NCI-H1694 (cell line): ENCODE measurements at regions not wholly inside any gene's neighbourhood (a gene's known extent, or its start where the extent isn't known, plus 50 kb on each side); places are given as distances from the start of the nearest gene placed in this dataset.
"Not testable (repeated sequence)": the region's sequence is repeated elsewhere in the genome, so short reads cannot be mapped to it uniquely, and the experiment has no call there.

Source experiments
- DNase-seq: peaks from one replicate; lab custom pipeline; 2025; lab: John Stamatoyannopoulos, UW

DNA sequence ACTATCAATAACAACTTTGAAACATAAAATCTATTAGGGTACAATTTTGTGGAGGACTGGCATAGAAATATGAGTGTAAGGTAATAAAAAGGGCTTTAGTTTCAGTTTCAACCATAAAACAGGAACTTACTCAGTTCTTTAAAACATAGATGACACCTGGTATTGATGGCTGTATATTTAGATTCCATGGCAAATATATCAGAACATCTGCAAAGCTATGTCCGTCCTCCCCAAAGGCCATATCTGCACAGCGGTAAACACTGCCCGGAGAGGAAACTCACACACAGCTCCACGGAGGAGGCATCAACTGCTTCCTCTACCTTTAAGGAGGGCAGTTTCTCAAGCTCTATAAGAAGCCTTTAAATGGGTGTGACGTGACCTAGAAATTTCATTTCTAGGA, 993.3 kb downstream of the BRD1 start:
- no peak for DNase-seq

DNA sequence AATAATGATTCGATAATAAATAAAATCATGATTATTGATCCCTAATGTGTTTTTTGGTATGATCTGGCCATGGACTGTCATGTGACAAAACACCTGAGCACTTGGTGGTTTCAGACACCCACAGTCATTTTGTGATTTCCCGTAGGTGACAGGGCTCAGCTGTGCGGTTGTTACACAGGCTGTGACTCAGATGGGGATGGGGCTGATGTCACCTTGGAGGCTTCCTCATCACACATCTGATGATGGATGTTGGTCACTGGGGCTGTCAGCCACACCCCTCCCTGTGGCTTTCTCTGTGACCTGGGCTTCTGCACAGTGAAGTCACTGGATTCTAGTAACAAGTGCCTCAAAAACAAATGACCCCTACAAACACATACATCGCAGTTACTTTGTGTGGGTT, 995.1 kb downstream of the BRD1 start:
- no peak for DNase-seq

DNA sequence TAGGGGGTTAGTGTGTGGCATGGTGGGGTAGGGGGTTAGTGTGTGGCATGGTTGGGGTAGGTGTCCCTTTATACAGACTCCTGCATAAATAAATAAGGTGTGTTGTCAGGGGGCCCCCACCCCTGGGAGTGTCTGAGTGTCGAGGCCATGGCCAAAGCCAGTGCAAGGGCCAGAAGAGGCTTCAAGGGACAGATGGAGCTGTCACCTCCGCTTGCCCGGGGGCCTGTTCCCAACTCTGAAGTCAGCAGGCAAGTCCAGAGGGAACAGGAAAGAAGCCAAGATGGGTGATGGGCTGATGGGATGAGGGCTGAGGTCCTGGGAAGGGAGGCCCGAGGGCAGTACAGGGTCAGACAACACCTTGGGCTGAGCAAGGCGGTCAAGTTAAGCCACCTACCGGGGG, 997.8 kb downstream of the BRD1 start:
- DNase-seq = no peak

DNA sequence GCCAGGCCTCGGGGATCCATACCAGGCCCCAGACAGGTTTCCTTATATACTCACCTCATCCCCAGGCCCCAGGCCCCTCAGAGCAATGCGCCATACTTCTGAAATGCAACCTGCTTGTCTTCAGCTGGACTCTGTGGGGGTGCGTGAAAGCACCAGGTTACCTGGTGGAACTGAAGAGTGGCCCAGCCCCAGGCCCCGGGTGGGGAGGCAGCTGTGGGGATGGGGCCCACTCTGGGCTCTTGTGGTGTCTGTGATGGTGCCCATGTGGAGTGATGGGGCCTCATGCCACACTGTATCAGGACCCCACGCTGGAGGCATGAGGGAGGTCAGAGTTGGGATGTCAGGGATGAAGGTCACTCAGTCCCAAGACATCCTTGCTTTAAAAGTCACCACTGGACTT, 999.0 kb downstream of the BRD1 start:
- DNase-seq = no peak

DNA sequence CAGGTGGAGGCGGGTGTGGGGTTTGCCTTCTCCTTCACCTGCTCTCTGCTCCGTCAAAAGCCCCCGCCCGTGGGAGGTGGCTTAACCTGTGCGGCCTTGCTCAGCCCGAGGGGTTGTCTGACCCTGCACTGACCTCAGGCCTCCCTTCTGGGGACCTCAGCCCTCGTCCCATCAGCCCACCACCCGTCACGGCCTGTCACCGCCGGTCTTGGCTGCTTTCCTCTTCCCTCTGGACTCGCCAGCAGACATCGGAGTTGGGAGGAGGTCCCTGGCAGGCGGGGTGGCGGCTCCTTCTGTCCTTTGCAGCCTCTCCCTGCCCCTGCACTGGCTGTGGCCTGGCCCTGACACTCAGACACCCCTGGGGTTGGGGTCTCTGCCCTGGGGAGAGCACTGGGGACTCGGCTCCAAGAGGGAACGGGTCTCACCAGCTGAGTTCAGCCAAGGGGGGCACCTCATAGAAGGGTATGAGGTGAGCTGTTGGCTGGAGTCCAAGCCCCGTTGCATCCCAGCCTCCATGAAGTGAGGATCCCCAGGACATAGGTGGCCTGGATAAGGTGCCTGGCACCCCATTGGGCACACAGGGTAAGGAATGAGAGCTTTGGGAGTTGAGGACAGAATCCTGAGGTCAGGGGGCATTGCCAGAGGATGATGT, 999.6 kb downstream of the BRD1 start:
- DNase-seq = no peak

DNA sequence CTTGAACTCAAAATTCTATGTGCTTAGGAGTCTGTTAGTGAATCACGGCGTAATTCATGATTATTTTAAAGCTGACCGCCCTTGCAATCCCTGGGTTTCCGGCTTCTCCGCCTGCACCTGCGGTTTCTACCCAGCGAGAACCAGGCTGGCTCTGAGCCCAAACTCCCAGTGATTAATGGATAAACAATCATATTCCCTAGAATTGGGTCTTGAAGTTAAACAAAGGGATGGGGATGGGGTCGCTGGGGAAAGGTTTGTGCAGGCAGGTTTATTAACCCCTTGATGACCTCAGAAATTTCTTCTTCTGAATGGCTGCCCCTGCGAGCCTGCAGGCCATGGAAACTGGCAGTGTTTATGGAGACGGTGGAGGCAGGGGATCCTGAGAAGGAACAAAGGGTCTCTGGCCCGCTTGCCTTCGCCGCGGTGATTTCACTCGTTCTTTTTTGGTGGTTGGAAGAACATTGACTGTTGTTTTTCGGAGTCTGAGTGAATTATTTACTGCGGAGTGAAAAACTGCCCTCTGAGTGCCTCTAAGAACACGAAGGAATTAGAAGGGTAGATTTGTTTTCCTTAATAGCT, 1000.3 kb downstream of the BRD1 start:
- no peak for DNase-seq

DNA sequence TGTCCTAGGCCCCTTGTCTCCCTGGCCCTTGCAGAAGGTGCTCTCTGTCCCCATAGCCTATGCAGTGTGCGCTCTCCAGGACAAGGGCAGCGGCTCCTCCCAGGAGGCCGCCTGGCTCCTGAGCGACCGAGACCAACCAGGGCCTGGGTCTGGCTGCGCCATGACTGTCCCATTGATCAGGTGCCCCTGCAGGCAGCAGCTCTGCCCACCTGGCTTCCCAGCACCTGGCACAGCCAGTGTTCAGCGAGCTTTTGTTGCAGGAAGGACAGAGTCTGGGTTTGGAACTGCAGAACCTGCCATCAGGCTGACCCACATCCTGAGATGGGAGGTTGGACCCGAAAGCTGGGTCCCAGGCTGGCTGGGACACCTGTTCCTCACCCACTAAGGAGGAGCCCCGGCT, 1001.1 kb downstream of the BRD1 start:
- no peak for DNase-seq

DNA sequence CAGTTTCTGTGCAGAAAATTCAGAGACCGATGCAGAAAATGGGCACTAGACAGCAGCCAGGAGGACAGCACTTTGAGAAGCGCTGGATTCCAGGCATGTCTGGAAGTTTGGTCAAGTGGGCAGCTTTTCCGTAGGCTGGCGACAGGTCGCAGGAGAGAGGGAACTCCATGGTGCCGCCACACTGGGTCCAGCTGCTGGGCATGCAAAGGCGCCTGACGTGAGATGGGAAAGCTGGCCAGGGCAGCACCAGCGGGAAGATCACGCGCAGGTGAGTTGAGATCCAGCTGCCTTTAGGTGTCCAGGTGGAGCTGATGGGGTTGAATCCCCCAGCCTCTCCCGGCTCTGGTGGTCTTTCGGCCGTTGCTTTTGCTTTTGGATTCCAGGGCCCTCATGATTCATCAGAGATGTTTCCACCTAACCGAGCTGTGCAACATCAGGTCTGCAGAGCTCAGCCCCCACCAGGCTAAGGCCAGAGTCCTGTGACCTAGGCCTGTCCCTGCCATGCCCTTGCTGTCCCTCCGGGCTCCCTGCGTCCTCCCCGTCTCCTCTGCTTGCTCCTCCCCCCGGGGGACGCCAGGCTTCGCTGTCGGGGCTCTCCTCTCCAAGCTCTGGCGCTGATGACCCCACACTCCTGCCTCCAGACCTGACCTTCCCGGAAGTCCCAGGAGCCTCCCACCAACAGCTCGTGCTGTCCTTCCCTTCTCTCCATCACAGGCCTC, 1001.7 kb downstream of the BRD1 start:
- DNase-seq = no peak

DNA sequence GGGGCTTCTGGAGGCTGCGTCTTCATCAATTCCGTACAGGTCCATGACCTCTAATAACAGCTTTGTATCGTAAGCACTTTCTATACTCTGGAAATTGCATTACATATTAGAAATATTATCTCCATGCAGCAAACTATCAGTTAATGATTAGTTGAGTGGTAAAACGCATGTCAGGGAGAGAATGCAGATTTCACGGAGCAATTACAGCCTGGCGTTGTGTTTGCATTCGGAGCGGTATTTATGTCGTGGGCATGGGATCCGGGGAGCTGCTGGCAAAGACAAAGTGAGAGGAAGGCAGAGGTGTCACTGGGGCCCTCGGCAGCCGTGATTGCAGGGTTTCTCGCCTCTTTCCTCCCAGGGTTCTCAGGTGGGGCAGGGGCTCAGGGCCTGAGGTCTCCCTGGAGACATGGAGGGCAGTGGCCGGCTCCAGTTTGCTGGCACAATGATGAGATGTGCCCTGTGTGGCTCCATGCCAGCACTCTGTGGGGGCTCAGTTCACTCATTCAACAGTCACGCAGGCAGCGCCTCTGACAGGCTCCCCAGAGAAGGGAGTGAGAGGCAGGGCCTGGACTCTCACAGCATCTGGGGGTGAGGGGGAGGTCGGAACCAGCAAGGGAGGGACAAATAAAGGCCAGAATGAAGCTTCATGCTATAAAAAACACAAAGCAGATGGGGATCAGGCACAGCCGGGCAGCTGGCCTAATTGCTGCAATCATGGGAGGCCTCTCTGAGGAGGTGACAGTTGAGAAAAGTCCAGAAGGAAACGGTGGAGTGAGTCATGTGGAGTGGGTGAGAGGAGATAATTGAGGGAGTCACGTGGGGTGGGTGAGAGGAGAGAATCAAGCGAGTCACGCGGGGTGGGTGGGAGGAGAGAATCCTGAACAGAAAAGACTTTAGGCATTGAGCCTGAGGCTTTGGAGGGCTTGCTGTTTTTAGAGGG, 1002.7 kb downstream of the BRD1 start:
- peak; percentile 22 for DNase-seq

DNA sequence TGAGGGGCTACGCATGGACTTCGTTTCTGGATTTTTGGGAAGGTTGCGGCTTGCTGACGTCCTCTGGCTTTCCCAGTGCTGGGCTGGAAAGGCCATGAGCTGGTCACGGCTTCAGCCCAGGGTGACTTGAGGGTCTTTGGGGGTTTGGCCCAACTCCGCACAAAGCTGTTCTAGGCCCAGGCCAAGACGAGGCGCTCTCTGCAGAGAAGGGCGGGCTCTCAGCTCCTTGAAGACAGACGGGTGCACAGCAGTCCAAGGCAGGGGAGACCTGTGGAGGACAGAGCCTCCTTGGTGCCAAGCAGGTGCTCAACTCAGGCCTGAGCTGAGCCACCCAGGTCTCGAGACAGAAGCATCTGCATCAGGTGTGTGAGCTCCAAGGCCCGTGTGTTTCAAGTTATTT, 1003.7 kb downstream of the BRD1 start:
- DNase-seq = no peak

DNA sequence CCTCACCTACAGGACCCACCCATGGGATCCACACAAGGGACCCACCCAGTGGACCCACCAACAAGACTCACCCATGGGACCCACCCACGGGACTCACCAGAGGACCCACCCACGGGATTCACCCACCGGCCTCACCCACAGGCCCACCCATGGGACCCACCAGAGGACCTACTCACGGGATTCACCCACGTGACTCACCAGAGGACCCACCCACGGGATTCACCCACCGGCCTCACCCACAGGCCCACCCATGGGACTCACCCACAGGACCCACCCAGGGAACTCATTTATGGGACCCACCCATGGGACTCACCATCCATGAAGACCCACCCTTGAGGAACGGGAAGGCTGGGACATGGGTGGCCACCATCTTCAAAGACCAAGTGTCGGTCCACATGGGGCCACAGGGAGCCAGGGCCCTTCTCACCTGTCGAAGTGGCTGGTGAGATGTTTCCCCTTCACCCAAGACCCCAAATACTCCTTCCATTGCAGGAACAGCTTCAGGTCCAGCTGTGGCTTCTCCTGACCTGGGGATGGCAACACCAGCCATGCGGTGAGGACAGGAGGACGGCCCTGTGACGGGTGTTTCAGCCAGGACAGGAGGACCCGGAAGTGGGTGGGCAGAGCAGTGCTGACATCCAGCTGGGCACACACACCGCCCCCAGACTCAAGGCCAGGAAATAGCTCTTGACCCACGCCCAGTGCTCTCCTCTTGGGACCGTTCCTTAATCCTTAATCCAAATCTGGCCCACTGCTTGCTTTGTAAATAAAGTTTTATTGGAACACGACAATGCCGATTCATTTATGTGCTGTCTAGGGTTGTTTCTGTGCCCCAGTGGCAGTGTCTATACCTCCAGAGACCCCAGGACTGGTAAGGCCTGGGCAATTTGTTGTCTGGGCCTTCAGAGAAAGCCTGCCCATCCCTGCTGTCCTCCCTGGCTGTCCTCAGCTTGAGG, 1005.1 kb downstream of the BRD1 start:
- no peak for DNase-seq

DNA sequence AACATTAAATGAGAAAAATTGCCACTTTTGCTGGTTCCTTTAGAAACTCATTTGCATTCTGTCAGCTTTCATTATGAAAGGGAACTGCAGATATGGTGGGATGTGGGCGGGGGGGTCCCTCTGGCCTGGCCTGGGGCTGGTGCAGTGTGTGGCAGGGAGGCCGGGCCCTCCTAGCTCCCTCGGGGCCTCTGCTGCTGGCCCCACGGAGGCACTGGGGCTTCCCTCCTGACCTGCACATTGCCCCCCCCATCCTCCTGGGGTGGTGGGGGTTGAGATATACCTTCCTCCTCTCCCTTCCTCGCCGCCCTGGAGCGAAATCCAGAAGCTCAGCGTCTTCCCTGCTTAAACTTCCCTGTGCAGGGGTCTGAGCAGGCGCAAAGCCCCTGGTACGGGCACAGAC, 1005.9 kb downstream of the BRD1 start:
- no peak for DNase-seq

DNA sequence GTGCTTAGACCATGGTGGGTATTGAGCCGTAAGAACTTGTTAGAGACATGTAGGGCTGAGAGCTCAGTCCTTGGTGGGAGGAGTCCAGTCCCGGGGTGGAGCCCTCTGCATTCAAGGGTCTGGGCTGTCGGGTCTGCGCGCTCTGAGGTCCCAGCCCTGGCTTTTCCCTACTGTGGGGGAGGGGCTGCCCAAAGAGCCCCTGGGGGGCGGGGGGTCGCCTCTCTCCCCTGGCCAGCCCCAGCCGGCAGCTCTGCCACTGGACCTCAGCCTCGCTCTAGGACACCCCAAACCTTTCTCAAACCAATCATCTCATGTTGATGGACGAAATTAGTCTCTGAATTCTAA, 1006.4 kb downstream of the BRD1 start:
- no peak for DNase-seq

DNA sequence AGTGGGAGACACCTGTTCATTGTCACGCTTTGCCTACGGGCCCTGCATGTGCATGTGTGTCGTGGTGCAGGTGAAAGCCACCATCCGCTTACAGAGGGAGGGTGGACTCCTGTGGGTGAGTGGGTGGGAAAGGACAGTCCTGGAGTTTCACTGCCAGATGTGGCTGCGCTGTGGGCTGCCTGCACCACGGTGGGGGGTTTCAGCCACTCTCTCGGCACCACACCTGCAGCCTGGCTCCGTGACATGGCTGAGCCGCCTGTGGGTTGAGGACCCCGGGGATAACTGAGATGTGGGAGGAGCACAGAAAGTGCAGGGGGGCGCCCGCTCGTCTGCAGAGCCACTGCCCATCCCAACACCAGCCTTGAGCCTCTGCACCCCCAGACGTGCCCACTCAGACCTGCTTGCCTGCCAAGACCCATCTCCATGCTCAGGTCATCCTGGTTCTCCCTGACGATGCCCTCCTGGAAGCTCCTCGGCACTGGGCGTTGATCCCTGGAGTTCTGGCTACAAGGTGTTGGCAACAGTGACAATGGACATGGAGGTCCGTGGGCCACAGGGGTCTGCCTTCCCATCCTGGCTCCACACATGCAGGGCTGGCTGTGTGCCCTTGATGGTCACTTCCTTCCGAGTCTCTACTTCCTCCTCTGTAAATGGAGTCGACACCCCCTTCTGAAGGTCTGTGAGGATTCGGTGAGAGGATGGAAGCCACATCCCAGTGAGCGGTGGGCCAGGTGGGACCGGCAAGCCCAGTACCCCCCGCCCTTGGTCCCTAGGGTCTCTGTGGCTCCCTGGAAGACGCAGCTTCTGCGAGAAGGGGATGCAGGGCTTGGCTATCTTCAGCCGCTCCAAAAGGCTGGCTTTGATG, 1007.0 kb downstream of the BRD1 start:
- no peak for DNase-seq

DNA sequence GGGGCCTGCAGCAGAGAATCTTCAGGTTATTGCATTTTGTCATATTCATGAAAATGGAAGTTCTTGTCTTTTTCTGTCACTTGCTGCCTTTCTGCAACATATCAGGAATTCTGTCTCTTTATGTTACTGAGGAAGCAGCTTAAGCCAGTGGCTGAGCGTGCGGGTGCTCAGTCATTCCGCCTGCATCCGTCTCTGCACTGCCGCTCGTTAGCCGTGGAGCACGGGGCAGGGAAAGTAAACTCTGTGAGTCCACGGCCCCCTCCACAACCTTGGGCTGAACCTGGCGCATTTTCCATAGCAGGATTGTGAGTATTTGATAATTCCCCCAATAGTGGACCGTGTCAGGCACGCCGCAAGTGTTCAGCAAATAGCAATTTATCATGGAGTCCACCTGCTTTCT, 1007.7 kb downstream of the BRD1 start:
- DNase-seq = no peak

DNA sequence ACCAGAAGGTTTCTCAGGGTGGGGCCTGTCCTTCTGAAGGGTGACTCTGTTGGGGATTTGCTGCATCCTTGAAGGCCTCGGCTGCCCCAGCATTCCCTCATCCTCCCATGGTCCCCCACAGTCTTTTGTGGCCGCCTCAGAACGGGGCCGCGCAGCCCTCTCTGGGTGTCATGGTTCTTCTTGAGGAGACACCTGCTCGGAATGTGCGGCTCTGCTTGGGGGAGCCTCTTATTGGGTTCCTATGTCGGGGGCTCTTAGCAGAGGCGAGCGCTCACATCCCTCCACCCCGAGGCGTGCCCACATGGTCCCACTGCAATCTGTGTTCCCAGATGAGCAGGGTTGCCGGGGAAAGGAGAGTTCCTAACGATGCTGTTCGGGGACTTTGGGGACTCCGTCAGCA, 1008.4 kb downstream of the BRD1 start:
- DNase-seq = no peak

DNA sequence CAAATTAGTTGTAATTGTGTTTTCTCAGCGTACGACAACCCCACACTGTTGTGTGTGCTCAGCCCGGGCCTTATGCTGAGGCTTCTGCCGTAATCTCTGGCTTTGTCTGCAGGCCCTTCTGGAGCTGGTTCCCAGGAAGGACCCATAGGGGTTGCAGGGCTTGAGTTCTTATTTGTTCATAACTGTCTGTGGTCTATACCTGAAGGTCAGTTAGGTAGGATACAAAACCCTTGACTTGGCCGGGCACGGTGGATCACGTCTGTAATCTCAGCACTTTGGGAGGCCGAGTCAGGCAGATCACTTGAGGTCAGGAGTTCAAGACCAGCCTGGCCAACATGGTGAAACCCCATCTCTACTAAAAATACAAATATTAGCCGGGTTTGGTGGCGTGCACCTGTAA, 1010.2 kb downstream of the BRD1 start:
- not testable (repeated sequence) for DNase-seq

DNA sequence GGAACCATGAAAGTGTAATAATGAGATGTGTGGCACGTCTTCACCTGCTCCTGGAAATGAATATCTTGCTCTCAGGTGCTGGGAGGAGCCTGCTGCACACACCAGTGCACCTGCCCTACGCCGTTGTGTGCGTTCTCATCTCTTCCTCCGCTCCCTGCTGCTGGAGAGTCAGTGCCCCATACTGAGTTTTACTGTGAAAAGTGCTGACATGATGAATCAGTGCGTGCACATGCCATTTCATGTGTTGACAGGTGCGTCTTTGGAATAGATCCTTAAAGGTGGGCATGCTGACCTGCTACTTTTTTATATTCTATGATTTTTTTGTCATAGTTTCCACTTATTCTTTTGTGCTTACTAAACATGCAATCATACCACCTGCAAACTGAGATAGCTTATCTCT, 1015.8 kb downstream of the BRD1 start:
- no peak for DNase-seq

DNA sequence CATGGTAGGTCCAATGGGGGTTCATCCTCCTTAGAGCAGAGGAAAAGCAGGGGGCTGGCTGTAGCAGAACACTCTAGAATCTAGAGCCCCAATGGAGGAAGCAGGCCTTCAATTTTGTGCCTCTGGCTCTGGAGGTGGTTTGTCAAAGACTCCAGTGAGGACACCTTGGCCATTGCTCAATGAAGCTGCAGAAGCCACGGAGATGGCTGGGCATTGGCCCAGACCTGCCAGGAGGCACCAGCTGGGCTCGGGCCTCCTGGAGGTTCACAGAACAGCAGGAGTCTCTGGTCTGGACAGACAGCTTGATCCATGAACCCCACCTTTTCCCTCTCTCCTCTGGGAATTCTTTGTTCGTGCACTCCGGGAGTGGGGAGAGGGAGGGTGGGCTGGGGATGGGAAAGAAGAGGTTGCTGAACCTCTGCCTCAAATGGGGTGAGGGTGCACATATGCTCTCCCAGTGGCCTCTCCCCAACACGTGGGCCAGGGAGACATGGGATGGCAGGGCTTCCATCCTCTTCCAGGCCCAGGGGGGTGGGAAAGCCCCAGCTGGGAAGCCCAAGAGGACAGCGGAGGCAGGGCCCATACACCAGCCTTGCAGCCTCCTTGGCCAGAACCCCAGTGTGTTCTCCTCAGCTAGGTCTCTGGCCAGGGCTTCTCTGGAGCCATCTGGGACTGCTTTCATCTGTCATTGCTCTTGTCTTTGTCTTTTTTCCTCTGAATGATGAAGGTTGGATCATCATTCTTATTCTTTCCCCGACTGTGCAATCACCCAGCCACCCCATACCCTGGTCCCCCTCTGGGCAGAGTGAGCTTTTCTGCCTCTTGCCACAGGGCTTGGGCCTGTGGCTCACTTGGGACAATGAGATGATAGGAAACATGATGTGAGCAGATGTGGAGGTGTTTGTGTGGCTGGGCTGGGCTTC, 1019.4 kb downstream of the BRD1 start:
- no peak for DNase-seq
